ENCODE measurements at regions not wholly inside any gene's neighbourhood (a gene's known extent, or its start where the extent isn't known, plus 50 kb on each side); places are given as distances from the start of the nearest gene placed in this dataset.

- Histone ChIP-seq H3K4me2 (ENCODE audit: extremely low read depth, insufficient read depth, low read length) (no peak overlapping the region), H3K27ac (ENCODE audit: insufficient read depth, low read length) (no peak overlapping the region), H3K4me1 (ENCODE audit: control insufficient read depth, extremely low read depth, insufficient read depth, low read length) (peaks cover 3% of the 10 kb centered on the region), H3K36me3 (ENCODE audit: control insufficient read depth, insufficient read depth, low read length) (no peaks in the 10 kb centered on the region), H4K20me1 (ENCODE audit: control insufficient read depth, extremely low read depth, insufficient read depth, low read length) (no peaks in the 10 kb centered on the region), H3K9ac (ENCODE audit: insufficient read depth, low read length) (no peak overlapping the region), H3K79me2 (ENCODE audit: control insufficient read depth, insufficient read depth, low read length) (no peaks in the 10 kb centered on the region), H3K9me3 (ENCODE audit: control insufficient read depth, insufficient read depth, low read depth, low read length) (no peaks in the 10 kb centered on the region), H3K4me3 (replicated peaks in 1 of 4; ENCODE audit: control extremely low read depth in 1 of 4, insufficient read depth in 1 of 4, low read depth in 3 of 4, low read length in 4 of 4) (no peak overlapping the region), H2AFZ (ENCODE audit: low read length) (no peak overlapping the region), H3K27me3 (ENCODE audit: control insufficient read depth, insufficient read depth, low read length) (no peaks in the 10 kb centered on the region)
- TF ChIP-seq, protein P1, sequence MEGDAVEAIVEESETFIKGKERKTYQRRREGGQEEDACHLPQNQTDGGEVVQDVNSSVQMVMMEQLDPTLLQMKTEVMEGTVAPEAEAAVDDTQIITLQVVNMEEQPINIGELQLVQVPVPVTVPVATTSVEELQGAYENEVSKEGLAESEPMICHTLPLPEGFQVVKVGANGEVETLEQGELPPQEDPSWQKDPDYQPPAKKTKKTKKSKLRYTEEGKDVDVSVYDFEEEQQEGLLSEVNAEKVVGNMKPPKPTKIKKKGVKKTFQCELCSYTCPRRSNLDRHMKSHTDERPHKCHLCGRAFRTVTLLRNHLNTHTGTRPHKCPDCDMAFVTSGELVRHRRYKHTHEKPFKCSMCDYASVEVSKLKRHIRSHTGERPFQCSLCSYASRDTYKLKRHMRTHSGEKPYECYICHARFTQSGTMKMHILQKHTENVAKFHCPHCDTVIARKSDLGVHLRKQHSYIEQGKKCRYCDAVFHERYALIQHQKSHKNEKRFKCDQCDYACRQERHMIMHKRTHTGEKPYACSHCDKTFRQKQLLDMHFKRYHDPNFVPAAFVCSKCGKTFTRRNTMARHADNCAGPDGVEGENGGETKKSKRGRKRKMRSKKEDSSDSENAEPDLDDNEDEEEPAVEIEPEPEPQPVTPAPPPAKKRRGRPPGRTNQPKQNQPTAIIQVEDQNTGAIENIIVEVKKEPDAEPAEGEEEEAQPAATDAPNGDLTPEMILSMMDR (conservative IDR thresholded peaks at IDR 0.05 in 1 of 2, IDR thresholded peaks at IDR 0.05 in 1 of 2; ENCODE audit: low read depth in 1 of 2, low read length in 2 of 2) = no peak
- no peak for TF ChIP-seq EZH2 (IDR thresholded peaks at IDR 0.05; ENCODE audit: low read length, missing control alignments)
- no peak for DNase-seq (ENCODE audit: low read depth in 2 of 2)
These were observed 305.5 kb downstream of the ZNF536 start for GRCh38 chr19:30677702-30678101.

DNA sequence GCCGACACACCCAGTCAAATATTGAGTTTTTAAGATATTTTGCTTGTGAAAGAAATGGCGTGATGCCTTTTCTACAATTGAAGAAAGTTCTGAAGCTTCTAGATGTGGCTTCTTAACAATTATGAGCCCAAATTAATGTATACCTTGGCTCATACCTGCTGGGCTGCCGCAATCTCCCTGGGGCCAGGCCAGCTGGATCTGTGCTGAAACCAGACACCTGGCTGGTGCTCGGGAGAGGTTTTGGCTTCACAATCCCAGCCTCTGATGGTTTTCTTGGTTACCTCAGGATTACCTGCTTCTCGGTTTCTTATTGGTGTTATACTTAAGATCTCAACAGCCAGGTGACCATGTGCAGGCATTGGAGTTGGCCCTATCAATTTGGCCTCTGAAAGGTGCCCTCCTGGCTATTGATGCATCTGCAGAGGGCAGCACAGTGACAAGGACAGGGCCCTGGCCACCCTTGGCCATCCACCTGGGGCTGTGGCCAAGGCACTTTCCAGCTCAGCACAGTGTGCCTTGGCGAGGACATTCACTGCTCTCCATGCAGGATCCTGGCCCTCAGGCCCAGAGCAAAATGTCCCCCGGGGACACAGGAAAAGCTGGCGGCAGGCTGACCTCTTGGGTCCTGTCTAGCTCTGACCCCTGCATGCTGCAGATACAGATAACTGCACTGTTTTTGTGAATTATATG, 305.0 kb downstream of the ZNF536 start:
- Histone ChIP-seq H3K27ac (ENCODE audit: insufficient read depth, low read length) (no peak overlapping the region), H3K4me1 (ENCODE audit: control insufficient read depth, extremely low read depth, insufficient read depth, low read length) (no peaks in the 10 kb centered on the region), H3K9me3 (ENCODE audit: control insufficient read depth, insufficient read depth, low read depth, low read length) (no peaks in the 10 kb centered on the region), H4K20me1 (ENCODE audit: control insufficient read depth, extremely low read depth, insufficient read depth, low read length) (no peaks in the 10 kb centered on the region), H3K79me2 (ENCODE audit: control insufficient read depth, insufficient read depth, low read length) (no peaks in the 10 kb centered on the region), H3K4me2 (ENCODE audit: extremely low read depth, insufficient read depth, low read length) (no peak overlapping the region), H3K27me3 (ENCODE audit: control insufficient read depth, insufficient read depth, low read length) (no peaks in the 10 kb centered on the region), H2AFZ (ENCODE audit: low read length) (no peak overlapping the region), H3K9ac (ENCODE audit: insufficient read depth, low read length) (no peak overlapping the region), H3K36me3 (ENCODE audit: control insufficient read depth, insufficient read depth, low read length) (no peaks in the 10 kb centered on the region), H3K4me3 (replicated peaks in 1 of 4; ENCODE audit: control extremely low read depth in 1 of 4, insufficient read depth in 1 of 4, low read depth in 3 of 4, low read length in 4 of 4) (no peak overlapping the region)
- DNase-seq (ENCODE audit: low read depth in 2 of 2) = no peak
- TF ChIP-seq, protein P1 (conservative IDR thresholded peaks at IDR 0.05 in 1 of 2, IDR thresholded peaks at IDR 0.05 in 1 of 2; ENCODE audit: low read depth in 1 of 2, low read length in 2 of 2) = no peak
- no peak for TF ChIP-seq EZH2 (IDR thresholded peaks at IDR 0.05; ENCODE audit: low read length, missing control alignments)

DNA sequence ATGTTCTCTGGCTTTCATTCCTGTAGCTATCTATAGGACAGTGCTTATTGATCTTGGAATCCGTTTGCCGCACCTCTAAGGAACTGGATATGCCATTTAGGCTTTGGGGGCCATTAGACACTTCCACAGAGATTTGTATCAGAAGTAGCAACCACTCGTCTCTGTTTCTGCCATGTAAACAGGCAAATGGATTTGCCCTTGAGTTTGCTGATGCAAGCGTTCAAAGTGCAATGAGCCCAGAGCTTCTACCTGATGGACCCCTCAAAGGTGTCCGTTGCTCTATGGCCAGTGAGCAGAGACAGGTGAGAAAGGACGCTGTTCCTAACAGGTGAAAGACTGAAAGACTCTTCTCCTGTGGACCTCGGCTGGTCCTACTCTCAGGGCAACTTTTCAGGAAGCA, 302.9 kb downstream of the ZNF536 start:
- Histone ChIP-seq H3K9me3 (ENCODE audit: control insufficient read depth, insufficient read depth, low read depth, low read length) (no peaks in the 10 kb centered on the region), H3K9ac (ENCODE audit: insufficient read depth, low read length) (no peak overlapping the region), H3K4me3 (replicated peaks in 1 of 4; ENCODE audit: control extremely low read depth in 1 of 4, insufficient read depth in 1 of 4, low read depth in 3 of 4, low read length in 4 of 4) (no peak overlapping the region), H3K36me3 (ENCODE audit: control insufficient read depth, insufficient read depth, low read length) (no peaks in the 10 kb centered on the region), H3K27me3 (ENCODE audit: control insufficient read depth, insufficient read depth, low read length) (no peaks in the 10 kb centered on the region), H3K4me1 (ENCODE audit: control insufficient read depth, extremely low read depth, insufficient read depth, low read length) (no peaks in the 10 kb centered on the region), H3K79me2 (ENCODE audit: control insufficient read depth, insufficient read depth, low read length) (no peaks in the 10 kb centered on the region), H3K4me2 (ENCODE audit: extremely low read depth, insufficient read depth, low read length) (no peak overlapping the region), H4K20me1 (ENCODE audit: control insufficient read depth, extremely low read depth, insufficient read depth, low read length) (no peaks in the 10 kb centered on the region), H3K27ac (ENCODE audit: insufficient read depth, low read length) (no peak overlapping the region), H2AFZ (ENCODE audit: low read length) (no peak overlapping the region)
- no peak for DNase-seq (ENCODE audit: low read depth in 2 of 2)
- no peak for TF ChIP-seq EZH2 (IDR thresholded peaks at IDR 0.05; ENCODE audit: low read length, missing control alignments)
- TF ChIP-seq, protein P1 (conservative IDR thresholded peaks at IDR 0.05 in 1 of 2, IDR thresholded peaks at IDR 0.05 in 1 of 2; ENCODE audit: low read depth in 1 of 2, low read length in 2 of 2) = no peak

Measured in fibroblast of lung (primary cell).